ENCODE measurements at regions not wholly inside any gene's neighbourhood (a gene's known extent, or its start where the extent isn't known, plus 50 kb on each side); places are given as distances from the start of the nearest gene placed in this dataset.

GRCh38 chr5:53820802-53821171 lies 260.3 kb downstream of the NDUFS4 start:
- no peak for TF ChIP-seq EP300 (IDR thresholded peaks at IDR 0.05; ENCODE audit: borderline replicate concordance)
- no peak for TF ChIP-seq FOXM1 (IDR thresholded peaks at IDR 0.05; ENCODE audit: borderline replicate concordance, low read depth)
- no peak for TF ChIP-seq REST (IDR thresholded peaks at IDR 0.05; ENCODE audit: low read depth)
